GM12878 (cell line): ENCODE measurements at regions not wholly inside any gene's neighbourhood (a gene's known extent, or its start where the extent isn't known, plus 50 kb on each side); places are given as distances from the start of the nearest gene placed in this dataset.

Source experiments
- ATAC-seq: fragments of 200-7000 bp; cut with Tn5 transposase; 3 replicates; pipeline ENCODE4 v1.9.1; 2020; ENCODE audit warnings: mild to moderate bottlenecking, moderate library complexity
- BruUV-seq: library from RNA; stranded (reverse); fragments of 400-500 nt; replicated peaks from 2 replicates; lab custom pipeline; 2021; lab: Mats Ljungman, UMichigan
- CTCF ChIA-PET: fragments of 300-600 bp; sonication (Branson Sonifier 250); formaldehyde crosslinking; extraction: SDS; loops from one replicate; lab custom pipeline; 2021; ENCODE audit warnings: inconsistent platforms; lab: Yijun Ruan, JAX
- POLR2A ChIA-PET: fragments of 350-600 bp; formaldehyde crosslinking; extraction: SDS; loops from one replicate; lab custom pipeline; 2021; ENCODE audit warnings: inconsistent platforms; lab: Charles Lee
- RAD21 ChIA-PET: fragments of 300-600 bp; sonication (Branson Sonifier 250); formaldehyde crosslinking; loops from one replicate; lab custom pipeline; 2023; ENCODE audit warnings: antibody characterized with exemption; ENCODE audit not compliant: unreplicated experiment; lab: Charles Lee
- SMC1A ChIA-PET: fragments of 300-600 bp; sonication (Branson Sonifier 250); formaldehyde crosslinking; loops from one replicate; lab custom pipeline; 2023; ENCODE audit not compliant: unreplicated experiment, uncharacterized antibody; lab: Charles Lee
- DNase-seq: peaks from one replicate; pipeline ENCODE4 v3.0.0-alpha.2; 2011; ENCODE audit warnings: low read depth, low spot score
- FAIRE-seq: peaks from 3 replicates; lab custom pipeline; 2011; peaks lifted over from hg19 to GRCh38; lab: Jason Lieb, UNC
- H2AFZ ChIP-seq: 2 replicates; pipeline ENCODE4 v1.6.0; 2011; ENCODE audit warnings: low read depth, low read length, control low read depth; ENCODE audit not compliant: control insufficient read depth
- H3K27ac ChIP-seq: 2 replicates; pipeline ENCODE4 v1.5.1; 2011; ENCODE audit warnings: control low read depth; ENCODE audit not compliant: control insufficient read depth, insufficient read depth
- H3K27me3 ChIP-seq, 2 experiments: replicated peaks in 1 of 2; 2 replicates each; pipeline versions ENCODE4 v1.6.0 to v1.6.1; 2011; ENCODE audit warnings: low read length in 1 of 2; ENCODE audit not compliant: control insufficient read depth in 2 of 2, insufficient read depth in 2 of 2
- H3K36me3 ChIP-seq, 2 experiments: 2 replicates each; pipeline ENCODE4 v1.5.1; 2011; ENCODE audit warnings: low read length in 1 of 2; ENCODE audit not compliant: control insufficient read depth in 2 of 2, insufficient read depth in 2 of 2
- H3K4me1 ChIP-seq: 2 replicates; pipeline ENCODE4 v1.6.1; 2011; ENCODE audit warnings: mild to moderate bottlenecking, low read length, moderate library complexity, mixed read lengths; ENCODE audit not compliant: control insufficient read depth, insufficient read depth
- H3K4me2 ChIP-seq: 2 replicates; pipeline ENCODE4 v1.6.0; 2011; ENCODE audit warnings: control low read depth; ENCODE audit not compliant: control insufficient read depth, insufficient read depth
- H3K4me3 ChIP-seq: fragments of 200-600 bp; sonication (generic); 2 replicates; pipeline ENCODE4 v1.5.1; 2016
- H3K79me2 ChIP-seq: 2 replicates; pipeline ENCODE4 v1.6.0; 2011; ENCODE audit warnings: low read length; ENCODE audit not compliant: control insufficient read depth, insufficient read depth
- H3K9ac ChIP-seq: 2 replicates; pipeline ENCODE4 v1.8.0; 2011; ENCODE audit warnings: low read length, control low read depth, mixed read lengths; ENCODE audit not compliant: control insufficient read depth, insufficient read depth
- H3K9me3 ChIP-seq: replicated peaks from 3 replicates; pipeline ENCODE4 v1.5.1; 2011; ENCODE audit warnings: mild to moderate bottlenecking, low read length; ENCODE audit not compliant: control insufficient read depth, insufficient read depth
- H4K20me1 ChIP-seq: 2 replicates; pipeline ENCODE4 v1.6.0; 2011; ENCODE audit not compliant: control insufficient read depth, insufficient read depth
- BCL3 ChIP-seq: IDR thresholded peaks from 2 replicates; pipeline ENCODE4 v1.6.1; 2011; ENCODE audit warnings: borderline replicate concordance, low read depth, mild to moderate bottlenecking, moderate library complexity, low read length; ENCODE audit not compliant: insufficient read depth, poor library complexity, severe bottlenecking
- CHD2 ChIP-seq: IDR thresholded peaks from 2 replicates; pipeline ENCODE4 v1.6.1; 2011; ENCODE audit warnings: low read depth, low read length, improper control_type of control experiment, borderline replicate concordance
- EED ChIP-seq: sonication (generic); IDR thresholded peaks from 2 replicates; pipeline ENCODE4 v1.6.1; 2016; ENCODE audit warnings: antibody characterized with exemption, low read depth
- JUND ChIP-seq: IDR thresholded peaks from 2 replicates; pipeline ENCODE4 v1.6.1; 2012; ENCODE audit warnings: low read depth, mild to moderate bottlenecking, low read length, improper control_type of control experiment, moderate library complexity
- MEF2A ChIP-seq: IDR thresholded peaks from 2 replicates; pipeline ENCODE4 v1.6.1; 2011; ENCODE audit warnings: low read depth, mild to moderate bottlenecking, low read length, moderate library complexity; ENCODE audit not compliant: insufficient read depth
- MYC ChIP-seq: IDR thresholded peaks from 2 replicates; pipeline ENCODE4 v1.6.1; 2011; ENCODE audit warnings: mild to moderate bottlenecking, low read length, moderate library complexity, inconsistent platforms; ENCODE audit not compliant: insufficient read depth, insufficient replicate concordance, insufficient read length, severe bottlenecking
- NKRF ChIP-seq: fragments of 450-650 bp; conservative IDR thresholded peaks from 2 replicates; pipeline ENCODE4 v1.6.1; 2017; ENCODE audit warnings: mild to moderate bottlenecking, moderate library complexity
- PKNOX1 ChIP-seq: fragments of 450-650 bp; IDR thresholded peaks from 2 replicates; pipeline ENCODE4 v1.6.1; 2016; ENCODE audit warnings: mild to moderate bottlenecking
- POLR2AphosphoS5 ChIP-seq: IDR thresholded peaks from 2 replicates; pipeline ENCODE4 v1.6.1; 2011; ENCODE audit warnings: mild to moderate bottlenecking, low read length, inconsistent platforms
- SIX5 ChIP-seq: IDR thresholded peaks from 2 replicates; pipeline ENCODE4 v1.6.1; 2011; ENCODE audit warnings: mild to moderate bottlenecking, low read depth, low read length, moderate library complexity; ENCODE audit not compliant: severe bottlenecking
- SMAD5 ChIP-seq: IDR thresholded peaks from 2 replicates; pipeline ENCODE4 v1.6.1; 2016; ENCODE audit warnings: antibody characterized with exemption, low read depth
- ZBED1 ChIP-seq: IDR thresholded peaks from 2 replicates; pipeline ENCODE4 v1.6.1; 2016; ENCODE audit warnings: borderline replicate concordance
- WGBS: methylation state at CpG from one replicate; pipeline ENCODE4 v1.1.6; 2016; ENCODE audit warnings: low lambda C conversion rate; ENCODE audit not compliant: insufficient replicate concordance, insufficient coverage; ENCODE audit errors: missing lambda C conversion rate; 5-methylcytosine and 5-hydroxymethylcytosine counted together
- in situ Hi-C: fragments of 300-500 bp; cut with MboI; formaldehyde crosslinking; loops from 9 replicates; pipeline ENCODE4 v1.14.3; 2018; ENCODE audit warnings: mixed read lengths
- intact Hi-C: fragments of 100-400 bp; cut with micrococcal nuclease; formaldehyde crosslinking; loops from one replicate; pipeline ENCODE4 v1.14.2; 2022; ENCODE audit not compliant: unreplicated experiment

- Histone ChIP-seq H3K4me2 (no peak overlapping the region), H3K27me3 (no peaks in the 10 kb centered on the region), H3K9ac (no peak overlapping the region), H3K36me3 (no peaks in the 10 kb centered on the region), H3K4me1 (no peaks in the 10 kb centered on the region), H4K20me1 (no peaks in the 10 kb centered on the region), H2AFZ (no peak overlapping the region)
- SMC1A ChIA-PET = no interaction called here
- FAIRE-seq = no peak
- intact Hi-C loops = no loop called here
- POLR2A ChIA-PET = no interaction called here
- RAD21 ChIA-PET = no interaction called here
- TF ChIP-seq ZBED1 (no peak), PKNOX1 (no peak), BCL3 (no peak), MYC (no peak), EED (no peak), SIX5 (no peak), MEF2A (no peak), JUND (no peak), SMAD5 (no peak), POLR2AphosphoS5 (no peak), NKRF (no peak), CHD2 (no peak)
- TF ChIP-seq, all 136 proteins: peak for 0
- CTCF ChIA-PET = no interaction called here
- BruUV-seq = no TSS peak
- DNase-seq (no peak), ATAC-seq (no peak)
- H3K79me2 ChIP-seq = no peaks in the 10 kb centered on the region
- in situ Hi-C loops = no loop called here
- 46% methylated on average over 5 of the region's 5 CpGs for WGBS
- H3K4me3 ChIP-seq = no peak overlapping the region
- no peaks in the 10 kb centered on the region for H3K9me3 ChIP-seq
- H3K27ac ChIP-seq = no peak overlapping the region
Observed at GRCh38 chr5:32865475-32865874, 154.4 kb downstream of the NPR3 start.
